NCI-H2196 (cell line): ENCODE measurements at regions not wholly inside any gene's neighbourhood (a gene's known extent, or its start where the extent isn't known, plus 50 kb on each side); places are given as distances from the start of the nearest gene placed in this dataset.
A peak's percentile ranks its signal among the peaks of the same experiment; 100 is the strongest.
"Not testable (repeated sequence)": the region's sequence is repeated elsewhere in the genome, so short reads cannot be mapped to it uniquely, and the experiment has no call there.

ENCODE experiments used
- DNase-seq: peaks from one replicate; lab custom pipeline; 2025; ENCODE audit not compliant: unreplicated experiment; lab: John Stamatoyannopoulos, UW

DNA sequence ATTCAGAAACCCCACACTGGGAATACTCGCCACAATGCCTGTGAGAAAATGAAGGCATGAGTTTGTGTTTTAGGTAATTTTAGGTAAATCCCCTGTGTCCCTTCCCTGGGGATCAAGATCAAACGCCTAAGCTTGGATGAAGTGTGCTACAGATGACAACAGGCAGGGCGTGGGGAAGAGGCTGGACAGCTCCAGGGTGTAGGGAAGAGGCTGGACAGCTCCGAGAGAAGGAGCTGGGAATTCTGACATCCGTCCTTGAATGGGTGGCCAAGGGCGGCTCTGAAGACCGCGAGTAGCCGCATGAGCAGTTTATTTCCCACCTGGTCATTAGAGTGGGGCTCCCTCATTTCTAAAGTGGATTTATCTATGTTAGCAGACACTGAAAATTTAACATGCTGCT is 109.7 kb downstream of the RAMP3 start:
- DNase-seq, result no peak

- no peak for DNase-seq
These were observed 110.4 kb downstream of the RAMP3 start for GRCh38 chr7:45268013-45268412.

GRCh38 chr7:45269192-45269591 is 111.6 kb downstream of the RAMP3 start:
- DNase-seq, result no peak

- DNase-seq, result no peak
These were observed 121.3 kb downstream of the RAMP3 start for GRCh38 chr7:45278763-45279398.

DNA sequence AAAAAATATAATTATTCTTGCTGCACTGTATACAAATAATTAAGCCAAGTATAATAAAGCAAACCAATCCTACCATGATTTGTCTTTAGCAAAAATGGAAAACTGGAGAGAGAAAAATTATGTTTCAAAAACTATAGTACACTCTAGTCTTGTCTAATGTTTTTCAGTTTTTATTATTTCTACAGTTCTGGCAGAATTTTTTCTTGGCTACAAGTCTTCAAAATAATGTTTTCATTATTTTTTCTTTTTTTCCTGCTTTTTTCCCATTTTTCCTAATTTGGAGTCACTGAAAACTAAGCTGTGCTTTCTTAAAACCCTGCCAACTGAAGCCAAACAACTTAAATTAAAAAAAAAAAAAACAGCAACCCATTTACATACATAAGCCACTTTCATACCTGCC is 132.0 kb downstream of the RAMP3 start:
- not testable (repeated sequence) for DNase-seq

- no peak for DNase-seq
These were observed 133.3 kb downstream of the RAMP3 start for GRCh38 chr7:45290880-45291279.

GRCh38 chr7:45292481-45292880 is 134.9 kb downstream of the RAMP3 start:
- no peak for DNase-seq

GRCh38 chr7:45293295-45293942 is 135.8 kb downstream of the RAMP3 start:
- DNase-seq, result no peak

- DNase-seq, result no peak
These were observed 137.0 kb downstream of the RAMP3 start for GRCh38 chr7:45294559-45294958.

DNA sequence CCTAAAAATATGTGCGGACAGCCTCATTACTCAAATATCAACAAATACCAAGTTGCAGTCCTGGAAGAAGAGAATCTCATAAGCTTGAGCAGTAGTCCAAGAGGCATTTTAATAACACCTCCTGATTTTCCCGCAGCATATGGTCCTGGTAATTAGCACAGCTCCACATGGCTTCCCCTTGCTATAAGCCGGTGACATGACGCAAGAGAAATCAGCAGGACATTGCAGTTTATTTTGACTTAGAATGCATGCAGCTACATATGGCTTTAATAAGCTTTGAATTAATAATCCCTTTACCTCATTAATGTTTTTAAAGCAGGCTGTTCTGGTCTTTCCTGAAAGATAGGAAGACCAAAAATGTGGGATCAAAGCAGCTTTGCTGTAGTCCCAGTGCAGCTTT is 137.6 kb downstream of the RAMP3 start:
- DNase-seq, result no peak

- DNase-seq, result no peak
These were observed 139.2 kb downstream of the RAMP3 start for GRCh38 chr7:45296748-45297147.

DNA sequence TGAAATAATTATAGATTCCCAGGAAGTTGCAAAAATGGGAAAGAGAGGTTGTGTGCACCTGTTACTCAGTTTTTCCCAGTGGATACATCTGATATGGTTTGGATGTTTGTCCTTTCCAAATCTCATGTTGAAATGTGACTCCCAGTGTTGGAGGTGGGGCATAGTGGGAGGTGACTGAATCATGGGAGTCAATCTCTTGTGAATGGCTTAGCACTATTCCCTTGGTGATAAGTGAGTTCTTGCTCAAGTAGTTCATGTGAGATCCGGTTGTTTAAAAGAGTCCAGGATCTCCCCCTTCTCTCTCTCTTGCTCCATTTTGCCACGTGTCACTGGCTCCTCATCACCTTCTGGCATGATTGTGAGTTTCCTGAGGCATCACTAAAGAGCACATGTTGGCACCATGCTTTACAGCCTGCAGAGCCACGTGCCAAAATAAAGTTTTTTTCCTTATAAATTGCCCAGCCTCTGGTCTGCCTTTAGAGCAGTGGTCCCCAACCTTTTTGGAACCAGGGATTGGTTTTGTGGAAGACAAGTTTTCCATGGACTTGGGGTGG is 149.2 kb downstream of the RAMP3 start:
- DNase-seq, result no peak

DNA sequence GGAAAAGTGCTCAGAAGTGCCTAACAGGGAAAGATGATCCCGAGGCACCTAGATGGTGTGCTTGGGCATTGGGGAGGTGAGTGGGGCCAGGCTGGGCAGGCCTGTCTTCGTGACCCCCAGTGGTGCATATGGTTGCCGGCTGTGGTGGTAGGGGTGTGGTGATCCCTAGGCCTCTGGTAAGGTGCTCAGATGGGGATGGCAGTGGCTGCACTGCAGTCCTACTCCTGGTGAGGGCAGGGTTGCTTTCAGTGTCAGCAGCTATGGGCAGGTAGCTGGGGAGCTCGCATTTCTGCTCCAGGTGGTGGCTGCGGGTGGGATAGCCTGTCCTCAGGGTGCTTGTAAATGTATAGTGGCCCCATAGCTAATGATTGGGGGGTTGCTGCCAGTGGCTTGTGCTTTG is 154.0 kb downstream of the RAMP3 start:
- no peak for DNase-seq

GRCh38 chr7:45315512-45315911 is 157.9 kb downstream of the RAMP3 start:
- DNase-seq, result not testable (repeated sequence)

DNA sequence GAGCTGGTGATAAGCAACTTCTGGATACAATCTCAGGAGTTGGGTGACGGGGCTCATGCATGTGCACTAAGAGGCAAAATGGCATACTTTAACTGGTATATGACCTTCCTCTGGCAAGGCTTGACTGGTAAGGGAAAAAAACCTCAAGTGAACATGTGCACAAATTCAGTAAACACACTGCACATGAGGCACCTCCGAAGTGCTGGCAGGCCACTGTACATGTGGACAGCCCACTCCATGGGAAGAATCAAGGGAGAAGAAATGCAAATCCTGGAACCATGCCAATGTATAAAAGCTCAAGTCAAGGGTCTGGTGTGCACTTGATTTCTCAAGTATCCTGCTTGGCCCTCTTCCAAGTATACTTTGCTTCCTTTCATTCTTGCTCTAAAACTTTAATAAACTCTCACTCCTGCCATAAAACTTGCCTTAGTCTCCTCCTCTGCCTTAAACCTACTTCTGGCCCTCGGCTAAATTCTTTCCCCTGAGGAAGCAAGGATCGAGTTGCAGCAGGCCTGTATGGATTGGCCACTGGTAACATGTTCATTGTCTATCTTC is 167.2 kb downstream of the RAMP3 start:
- DNase-seq, result peak; percentile 2

DNA sequence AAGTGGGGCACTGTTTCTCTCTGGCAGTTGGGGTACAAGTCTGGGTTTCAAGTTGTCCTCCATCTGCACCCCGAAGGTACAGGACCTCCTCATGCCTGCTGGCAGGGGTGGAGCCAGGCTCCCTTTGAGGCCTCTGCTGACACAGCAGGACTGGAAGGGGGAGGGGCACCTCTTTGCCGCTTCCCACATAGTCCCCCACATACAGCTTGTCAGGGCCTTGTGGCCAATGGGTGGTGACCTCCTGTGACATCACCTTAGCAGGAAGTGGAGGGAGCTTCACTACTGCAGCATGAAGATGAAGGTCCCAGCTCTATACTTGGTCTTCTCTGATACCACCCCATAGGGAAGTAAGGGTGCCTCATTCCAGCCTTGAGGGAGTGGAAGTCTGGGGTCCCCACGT is 167.8 kb downstream of the RAMP3 start:
- no peak for DNase-seq

- DNase-seq, result no peak
These were observed 170.9 kb downstream of the RAMP3 start for GRCh38 chr7:45328403-45328981.

- DNase-seq, result no peak
These were observed 174.0 kb downstream of the RAMP3 start for GRCh38 chr7:45331563-45331962.

DNA sequence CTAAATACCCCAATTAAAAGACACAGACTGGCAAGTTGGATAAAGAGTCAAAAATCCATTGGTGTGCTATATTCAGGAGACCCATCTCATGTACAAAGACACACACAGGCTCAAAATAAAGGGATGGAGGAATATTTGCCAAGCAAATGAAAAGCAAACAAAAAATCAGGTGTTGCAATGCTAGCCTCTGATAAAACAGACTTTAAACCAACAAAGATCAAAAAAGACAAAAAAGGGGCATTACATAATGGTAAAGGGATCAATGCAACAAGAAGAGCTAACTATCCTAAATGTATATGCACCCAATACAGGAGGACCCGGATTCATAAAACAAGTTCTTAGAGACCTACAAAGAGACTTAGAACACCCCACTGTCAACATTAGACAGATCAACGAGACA is 177.4 kb downstream of the RAMP3 start:
- DNase-seq, result not testable (repeated sequence)

GRCh38 chr7:45342236-45342635 is 184.6 kb downstream of the RAMP3 start:
- DNase-seq, result no peak

DNA sequence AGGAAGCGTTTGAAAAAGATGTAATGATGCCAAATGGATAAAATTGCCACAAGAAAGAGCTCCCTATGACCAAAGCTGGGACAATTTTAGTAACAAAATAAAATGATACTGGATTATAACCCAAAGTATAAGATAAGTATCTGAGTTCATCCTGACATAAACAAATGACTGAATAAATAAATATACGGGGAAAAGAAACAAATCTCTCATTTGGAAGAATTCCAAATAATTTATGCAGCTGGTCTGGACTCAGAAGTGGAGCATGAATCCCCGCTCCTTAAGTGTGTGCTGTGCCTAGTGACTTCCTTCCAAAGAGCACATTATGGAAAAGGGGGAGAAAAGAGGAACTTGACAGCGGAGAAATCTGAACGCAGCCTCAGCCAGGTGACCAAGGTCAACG is 186.2 kb downstream of the RAMP3 start:
- no peak for DNase-seq

- no peak for DNase-seq
These were observed 190.2 kb downstream of the RAMP3 start for GRCh38 chr7:45347804-45348203.
